ENCODE measurements at regions not wholly inside any gene's neighbourhood (a gene's known extent, or its start where the extent isn't known, plus 50 kb on each side); places are given as distances from the start of the nearest gene placed in this dataset.

DNA sequence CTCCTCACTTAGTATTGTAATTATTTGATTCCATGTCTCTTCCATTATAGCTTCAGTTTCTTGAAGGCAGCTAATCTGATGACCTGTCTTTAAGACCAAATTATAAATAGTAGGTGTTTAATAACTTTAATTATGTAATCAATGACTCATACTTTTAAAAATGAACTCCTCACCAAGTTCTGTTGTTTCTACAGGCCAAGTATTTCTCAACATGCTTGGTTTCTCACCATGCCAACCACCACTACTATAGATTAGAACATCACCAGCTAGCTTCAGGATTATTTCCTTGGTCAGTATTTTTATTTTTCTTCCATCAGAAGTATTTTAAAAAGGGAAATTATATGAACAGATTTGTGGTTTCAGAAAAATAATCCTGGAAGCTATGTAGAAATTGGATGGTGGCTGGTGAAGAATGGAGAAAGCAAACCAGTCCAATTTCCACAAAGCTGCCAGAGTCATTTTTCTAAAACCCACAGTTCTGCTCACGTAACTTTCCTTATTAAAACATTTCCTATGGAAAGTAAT, 237.7 kb upstream of the DACH1 start:
- TF ChIP-seq YY1 (IDR thresholded peaks at IDR 0.05; ENCODE audit: extremely low read depth, insufficient replicate concordance, low read depth, low read length) (no peak), ZFX (IDR thresholded peaks at IDR 0.05) (no peak), CBX3 (IDR thresholded peaks at IDR 0.05; ENCODE audit: low read depth) (no peak), TCF7L2 (IDR thresholded peaks at IDR 0.05; ENCODE audit: borderline replicate concordance, extremely low read depth, insufficient read depth, insufficient read length) (no peak), POLR2AphosphoS5 (IDR thresholded peaks at IDR 0.05; ENCODE audit: low read depth, low read length) (no peak), EZH2 (IDR thresholded peaks at IDR 0.05) (no peak), POLR2A (IDR thresholded peaks at IDR 0.05; ENCODE audit: borderline replicate concordance, extremely low read depth, insufficient read depth, insufficient read length) (no peak), EZH2phosphoT487 (IDR thresholded peaks at IDR 0.05; ENCODE audit: borderline replicate concordance) (no peak), SIN3A (IDR thresholded peaks at IDR 0.05; ENCODE audit: low read depth) (no peak), RAD21 (IDR thresholded peaks at IDR 0.05; ENCODE audit: low read depth) (no peak)
- TF ChIP-seq, protein P1, sequence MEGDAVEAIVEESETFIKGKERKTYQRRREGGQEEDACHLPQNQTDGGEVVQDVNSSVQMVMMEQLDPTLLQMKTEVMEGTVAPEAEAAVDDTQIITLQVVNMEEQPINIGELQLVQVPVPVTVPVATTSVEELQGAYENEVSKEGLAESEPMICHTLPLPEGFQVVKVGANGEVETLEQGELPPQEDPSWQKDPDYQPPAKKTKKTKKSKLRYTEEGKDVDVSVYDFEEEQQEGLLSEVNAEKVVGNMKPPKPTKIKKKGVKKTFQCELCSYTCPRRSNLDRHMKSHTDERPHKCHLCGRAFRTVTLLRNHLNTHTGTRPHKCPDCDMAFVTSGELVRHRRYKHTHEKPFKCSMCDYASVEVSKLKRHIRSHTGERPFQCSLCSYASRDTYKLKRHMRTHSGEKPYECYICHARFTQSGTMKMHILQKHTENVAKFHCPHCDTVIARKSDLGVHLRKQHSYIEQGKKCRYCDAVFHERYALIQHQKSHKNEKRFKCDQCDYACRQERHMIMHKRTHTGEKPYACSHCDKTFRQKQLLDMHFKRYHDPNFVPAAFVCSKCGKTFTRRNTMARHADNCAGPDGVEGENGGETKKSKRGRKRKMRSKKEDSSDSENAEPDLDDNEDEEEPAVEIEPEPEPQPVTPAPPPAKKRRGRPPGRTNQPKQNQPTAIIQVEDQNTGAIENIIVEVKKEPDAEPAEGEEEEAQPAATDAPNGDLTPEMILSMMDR (IDR thresholded peaks at IDR 0.05 in 2 of 3, conservative IDR thresholded peaks at IDR 0.05 in 1 of 3; ENCODE audit: borderline replicate concordance in 1 of 3, insufficient read depth in 1 of 3, low read depth in 2 of 3, low read length in 2 of 3): no peak
- TF ChIP-seq, protein P2, sequence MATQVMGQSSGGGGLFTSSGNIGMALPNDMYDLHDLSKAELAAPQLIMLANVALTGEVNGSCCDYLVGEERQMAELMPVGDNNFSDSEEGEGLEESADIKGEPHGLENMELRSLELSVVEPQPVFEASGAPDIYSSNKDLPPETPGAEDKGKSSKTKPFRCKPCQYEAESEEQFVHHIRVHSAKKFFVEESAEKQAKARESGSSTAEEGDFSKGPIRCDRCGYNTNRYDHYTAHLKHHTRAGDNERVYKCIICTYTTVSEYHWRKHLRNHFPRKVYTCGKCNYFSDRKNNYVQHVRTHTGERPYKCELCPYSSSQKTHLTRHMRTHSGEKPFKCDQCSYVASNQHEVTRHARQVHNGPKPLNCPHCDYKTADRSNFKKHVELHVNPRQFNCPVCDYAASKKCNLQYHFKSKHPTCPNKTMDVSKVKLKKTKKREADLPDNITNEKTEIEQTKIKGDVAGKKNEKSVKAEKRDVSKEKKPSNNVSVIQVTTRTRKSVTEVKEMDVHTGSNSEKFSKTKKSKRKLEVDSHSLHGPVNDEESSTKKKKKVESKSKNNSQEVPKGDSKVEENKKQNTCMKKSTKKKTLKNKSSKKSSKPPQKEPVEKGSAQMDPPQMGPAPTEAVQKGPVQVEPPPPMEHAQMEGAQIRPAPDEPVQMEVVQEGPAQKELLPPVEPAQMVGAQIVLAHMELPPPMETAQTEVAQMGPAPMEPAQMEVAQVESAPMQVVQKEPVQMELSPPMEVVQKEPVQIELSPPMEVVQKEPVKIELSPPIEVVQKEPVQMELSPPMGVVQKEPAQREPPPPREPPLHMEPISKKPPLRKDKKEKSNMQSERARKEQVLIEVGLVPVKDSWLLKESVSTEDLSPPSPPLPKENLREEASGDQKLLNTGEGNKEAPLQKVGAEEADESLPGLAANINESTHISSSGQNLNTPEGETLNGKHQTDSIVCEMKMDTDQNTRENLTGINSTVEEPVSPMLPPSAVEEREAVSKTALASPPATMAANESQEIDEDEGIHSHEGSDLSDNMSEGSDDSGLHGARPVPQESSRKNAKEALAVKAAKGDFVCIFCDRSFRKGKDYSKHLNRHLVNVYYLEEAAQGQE (IDR thresholded peaks at IDR 0.05; ENCODE audit: low read depth): no peak
